Stimulated activated CD4-positive, alpha-beta T cell treated with anti-CD3 and anti-CD28 coated beads, TNF-alpha, amount 100 ng/mL, for 48 hours (primary cell): ENCODE measurements at regions not wholly inside any gene's neighbourhood (a gene's known extent, or its start where the extent isn't known, plus 50 kb on each side); places are given as distances from the start of the nearest gene placed in this dataset.

ENCODE experiments used
- DNase-seq, 3 donors: peaks; one replicate each; pipeline ENCODE4 v3.0.0-alpha.2; 2020; ENCODE audit warnings: low read depth in 3 of 3

DNA sequence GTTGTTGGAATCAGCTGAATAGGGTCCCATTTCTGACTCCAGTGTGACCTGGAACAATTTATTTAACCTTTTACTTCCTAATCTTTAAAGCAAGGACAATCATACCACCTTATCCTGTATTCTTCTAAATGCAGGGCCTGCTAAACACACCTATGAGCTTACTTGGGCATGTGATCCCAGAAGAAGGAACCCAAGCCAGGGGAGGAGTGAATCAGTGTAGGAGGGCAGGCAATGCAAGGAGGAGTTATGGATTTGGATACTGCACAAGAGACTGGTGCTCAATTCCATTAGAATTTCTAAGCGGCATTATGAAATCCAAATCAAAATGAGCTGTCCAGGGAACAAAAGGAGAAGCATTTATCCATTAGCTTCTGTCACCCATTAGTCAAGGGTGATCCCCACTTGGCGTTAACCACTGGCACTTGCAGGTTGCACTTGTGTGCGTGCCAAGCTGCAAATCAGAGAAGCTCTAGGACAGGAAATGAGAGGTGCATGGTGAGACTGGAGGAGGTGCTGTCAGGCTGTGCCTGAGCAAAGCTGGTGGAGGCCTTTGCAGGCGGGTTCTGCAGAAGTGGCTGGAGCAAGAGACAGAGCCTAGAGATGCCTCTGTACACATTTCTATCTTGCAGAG, 297.2 kb upstream of the PLXNA2 start:
- no peak for DNase-seq

DNA sequence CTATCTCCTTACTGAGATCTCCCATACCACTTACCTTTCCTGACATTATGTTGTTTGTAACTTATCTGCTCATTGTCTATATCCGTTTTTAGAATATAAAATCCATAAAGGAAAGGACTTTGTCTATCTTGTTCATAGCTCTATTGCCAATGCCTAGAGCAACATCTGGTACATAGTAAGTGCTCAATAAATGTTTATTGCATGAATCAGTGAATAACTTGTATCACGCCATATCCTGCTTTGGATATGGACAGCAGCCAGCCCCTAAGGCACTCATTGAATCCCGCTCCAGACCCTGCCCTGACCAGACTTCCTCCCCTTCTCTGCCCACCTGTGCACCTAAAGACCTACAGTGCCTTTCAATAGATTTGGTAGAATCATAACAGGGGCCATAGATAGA, 298.1 kb upstream of the PLXNA2 start:
- DNase-seq = no peak

DNA sequence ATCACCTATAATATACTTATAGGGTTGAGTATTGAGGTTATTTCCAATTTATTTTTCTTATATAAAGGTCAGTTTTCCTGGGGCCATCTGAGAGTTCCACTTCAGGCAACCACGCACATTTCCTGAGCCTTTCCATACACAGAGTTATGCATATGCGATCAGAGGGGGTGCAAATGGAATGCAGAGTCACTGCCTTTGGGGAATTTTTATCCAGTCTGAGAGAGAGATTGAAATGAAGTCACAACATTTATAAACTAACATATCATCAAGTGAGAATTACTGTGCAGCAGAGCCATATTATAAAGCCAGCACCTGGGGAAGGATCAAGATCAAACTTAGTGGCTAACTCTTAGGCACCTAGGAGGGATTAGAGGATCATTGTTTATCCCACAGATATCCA, 299.9 kb upstream of the PLXNA2 start:
- no peak for DNase-seq

- DNase-seq = no peak
Observed at GRCh38 chr1:208544794-208545193, 300.6 kb upstream of the PLXNA2 start.

- no peak for DNase-seq
Observed at GRCh38 chr1:208551024-208551423, 306.8 kb upstream of the PLXNA2 start.

GRCh38 chr1:208551633-208552320, 307.6 kb upstream of the PLXNA2 start:
- no peak for DNase-seq

GRCh38 chr1:208552928-208553327, 308.7 kb upstream of the PLXNA2 start:
- DNase-seq = no peak

GRCh38 chr1:208556461-208556860, 312.3 kb upstream of the PLXNA2 start:
- DNase-seq = no peak

DNA sequence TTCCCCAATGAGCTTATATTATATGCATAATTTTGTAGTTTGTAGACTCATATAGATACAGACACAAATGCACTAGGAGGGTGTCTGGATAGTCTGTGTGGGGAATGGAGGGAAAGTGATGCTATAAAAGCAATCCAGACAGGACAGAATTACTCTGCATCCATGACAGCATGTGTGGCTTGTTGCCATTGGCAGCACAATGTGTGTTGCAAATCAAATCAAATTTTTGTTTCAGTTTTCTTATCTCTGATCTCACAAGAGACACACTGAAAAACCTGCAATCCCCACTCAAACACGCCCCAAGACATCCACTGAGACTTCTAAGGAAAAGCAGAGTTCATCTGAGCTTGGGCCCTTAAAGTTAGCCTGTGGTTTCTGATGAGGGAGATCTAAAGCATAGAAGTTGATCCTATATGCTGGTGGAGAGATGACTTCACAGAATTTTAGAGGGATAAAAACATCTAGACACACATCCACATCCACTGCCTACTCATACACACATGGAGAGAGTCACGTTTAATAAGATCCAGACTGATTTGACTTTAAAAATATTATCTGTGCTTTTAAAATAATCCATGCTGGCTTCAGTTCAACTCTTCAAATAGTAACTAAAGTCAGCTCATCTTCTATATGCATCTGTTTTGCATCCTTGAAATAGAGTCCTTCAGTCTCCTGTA, 313.0 kb upstream of the PLXNA2 start:
- DNase-seq = no peak

DNA sequence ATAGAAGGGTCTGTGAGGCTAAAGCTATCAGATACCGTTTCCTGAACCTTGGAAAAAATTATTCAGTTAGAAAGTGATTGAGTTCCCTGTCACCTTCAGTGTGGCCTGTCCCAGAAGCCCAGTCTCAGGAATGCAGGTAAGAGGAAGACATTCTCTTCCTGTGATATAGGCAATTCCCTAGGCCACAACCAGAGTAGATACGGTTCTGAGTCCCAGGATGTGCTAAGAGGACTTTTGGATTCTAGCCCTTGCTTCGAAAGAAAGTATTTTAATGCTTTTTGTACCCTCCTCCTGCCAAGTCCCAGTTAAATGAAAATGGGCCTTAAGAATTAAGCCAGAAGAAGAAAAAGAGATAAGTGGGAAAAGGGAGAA, 313.5 kb upstream of the PLXNA2 start:
- no peak for DNase-seq

DNA sequence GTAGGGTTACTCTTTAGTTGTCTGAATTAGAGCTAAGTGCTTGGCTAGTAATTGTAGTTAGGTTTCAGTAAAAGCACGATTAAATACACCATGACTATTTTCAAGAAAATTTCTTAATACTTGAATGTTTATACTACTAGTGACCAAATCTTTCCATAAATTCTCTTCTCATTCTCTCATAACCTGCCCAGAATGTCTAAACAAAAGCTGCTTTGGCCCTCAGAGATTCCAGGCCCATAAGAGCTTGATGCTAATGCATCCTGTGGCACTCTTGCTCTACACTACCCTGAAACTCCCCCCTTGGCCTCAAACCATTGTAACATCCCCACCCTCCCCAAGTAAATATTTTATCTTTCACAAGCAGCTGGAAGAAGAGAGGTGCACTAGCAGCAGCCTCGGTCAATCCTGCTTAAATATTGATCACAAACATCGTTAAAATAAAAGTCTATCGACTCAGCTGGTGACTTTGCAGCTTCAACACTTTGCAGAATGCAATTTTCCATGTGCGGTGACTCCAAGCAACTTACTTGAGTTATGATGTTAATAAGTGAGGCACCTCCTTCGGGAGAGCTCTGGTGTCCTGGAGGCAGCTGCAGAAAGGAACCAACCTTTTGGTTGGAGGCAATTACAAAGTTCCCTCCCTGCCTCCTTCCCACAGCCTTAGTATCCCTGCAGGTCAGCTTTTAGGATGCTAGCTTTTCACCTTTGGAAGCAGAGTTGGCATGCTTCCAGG, 315.6 kb upstream of the PLXNA2 start:
- DNase-seq = no peak

DNA sequence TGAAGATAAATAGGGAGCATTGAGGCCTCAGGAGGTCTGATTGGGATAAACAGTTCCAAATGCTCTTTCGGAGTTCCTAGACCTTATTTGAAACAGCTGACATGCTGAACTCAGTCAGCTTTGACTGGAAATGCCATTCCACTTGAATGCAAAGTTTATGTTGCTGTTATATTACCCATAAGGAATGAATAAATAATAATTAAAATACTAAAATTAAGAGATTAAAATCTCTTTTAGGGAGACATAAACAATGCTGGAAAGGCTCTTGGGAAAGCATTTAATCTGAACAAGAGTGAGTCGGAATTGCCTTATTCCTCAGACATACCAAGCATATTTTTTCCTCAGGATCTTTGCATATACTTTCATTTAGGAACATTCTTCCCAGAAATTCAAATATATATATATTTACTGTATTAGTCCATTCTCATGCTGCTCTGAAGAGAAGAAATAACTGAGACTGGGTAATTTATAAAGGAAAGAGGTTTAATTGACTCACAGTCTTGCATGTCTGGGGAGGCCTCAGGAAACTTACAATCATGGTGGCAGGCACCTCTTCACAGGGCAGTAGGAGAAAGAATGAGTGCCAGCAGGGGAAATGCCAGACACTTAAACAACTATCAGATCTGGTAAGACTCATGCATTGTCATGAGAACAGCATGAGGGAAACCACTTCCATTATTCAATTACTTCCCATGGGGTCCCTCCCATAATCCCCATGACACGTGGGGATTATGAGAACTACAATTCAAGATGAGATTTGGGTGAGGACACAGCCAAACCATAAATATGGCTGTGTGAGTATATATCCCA, 318.2 kb upstream of the PLXNA2 start:
- DNase-seq = no peak

GRCh38 chr1:208564466-208564865, 320.3 kb upstream of the PLXNA2 start:
- DNase-seq = no peak

- DNase-seq = no peak
Observed at GRCh38 chr1:208565756-208566440, 321.7 kb upstream of the PLXNA2 start.

DNA sequence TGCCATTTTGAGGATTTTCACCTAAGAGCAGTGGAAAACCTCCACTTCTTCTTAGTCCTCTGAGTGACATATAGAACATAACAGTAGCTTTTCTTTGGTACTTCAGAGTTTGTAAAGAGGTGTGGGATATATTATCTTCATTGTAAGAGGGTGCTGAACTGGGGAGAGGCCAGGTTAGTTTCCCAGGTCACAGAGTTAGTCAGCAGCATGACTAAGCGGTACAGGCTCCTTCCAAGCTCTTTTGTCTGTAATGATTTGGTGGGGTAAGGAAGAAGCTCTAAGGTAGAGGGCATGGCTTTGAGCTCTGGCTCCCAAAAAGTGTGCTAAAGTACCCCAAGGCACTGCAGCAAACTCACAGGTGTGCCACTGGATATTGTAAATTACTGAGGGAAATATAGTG, 325.0 kb upstream of the PLXNA2 start:
- DNase-seq = no peak

GRCh38 chr1:208570362-208570761, 326.2 kb upstream of the PLXNA2 start:
- DNase-seq = no peak

DNA sequence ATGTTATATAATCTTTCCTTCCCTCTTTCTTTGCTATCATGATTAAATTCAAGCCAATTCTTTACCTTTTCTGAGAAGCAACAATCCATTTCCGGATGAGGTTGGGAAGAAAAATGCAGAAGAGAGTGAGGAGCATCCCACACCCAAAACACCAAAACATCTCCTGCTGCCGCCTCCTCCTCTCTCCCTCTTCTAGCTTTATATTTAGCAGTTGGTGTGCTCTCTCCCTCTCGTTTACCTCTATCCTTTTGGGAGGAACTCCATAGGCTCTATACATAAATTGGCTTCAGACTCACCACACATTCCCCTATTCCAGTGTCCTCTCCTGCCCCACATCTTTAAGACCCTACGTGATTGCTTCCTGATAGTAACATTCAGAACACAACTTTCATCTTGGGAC, 332.2 kb upstream of the PLXNA2 start:
- no peak for DNase-seq

DNA sequence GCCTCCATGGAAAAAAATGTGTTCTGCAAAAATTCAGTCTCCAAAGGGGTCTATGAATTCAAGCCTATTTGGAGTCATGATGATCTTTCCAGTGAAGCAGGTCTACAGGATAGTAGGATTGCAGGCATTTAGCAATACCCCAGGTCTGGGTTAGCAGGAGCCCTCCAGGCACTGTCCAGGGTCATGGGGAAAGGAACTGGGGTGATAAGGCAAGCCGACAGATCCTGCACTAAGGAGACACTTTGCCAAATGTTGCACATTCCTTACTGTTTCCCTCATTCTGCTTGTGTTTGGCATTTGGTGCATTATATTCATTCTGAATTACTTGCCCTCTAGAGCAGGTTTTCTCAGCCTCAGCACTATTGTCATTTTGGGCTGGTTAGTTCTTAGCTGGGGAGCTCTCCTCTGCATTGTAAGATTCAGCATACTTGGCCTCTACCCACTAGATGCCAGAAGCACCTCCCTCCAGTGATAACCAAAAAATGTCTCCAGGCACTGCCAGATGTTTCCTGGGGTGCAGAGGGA, 333.3 kb upstream of the PLXNA2 start:
- DNase-seq = no peak

- DNase-seq = no peak
Observed at GRCh38 chr1:208581209-208581608, 337.0 kb upstream of the PLXNA2 start.

DNA sequence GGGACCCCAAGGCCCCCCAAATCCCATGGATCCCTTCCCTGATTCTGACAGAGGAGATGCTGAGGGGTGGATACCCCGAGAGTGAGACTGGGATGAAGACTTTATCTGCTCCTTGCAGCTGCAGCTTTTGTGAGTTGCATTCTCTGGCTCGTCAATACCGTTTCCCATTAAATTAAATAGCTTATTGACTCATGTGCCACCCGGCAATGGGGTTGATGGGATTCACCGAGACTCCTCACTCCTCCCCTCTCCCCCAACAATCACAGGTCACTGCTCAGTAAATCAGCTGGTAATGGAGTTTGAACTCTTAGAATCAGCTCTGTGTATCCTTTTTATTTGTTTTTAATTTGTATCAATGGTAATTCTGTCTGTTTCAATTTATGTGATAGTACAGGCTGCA, 337.5 kb upstream of the PLXNA2 start:
- no peak for DNase-seq

- no peak for DNase-seq
Observed at GRCh38 chr1:208584167-208584755, 340.1 kb upstream of the PLXNA2 start.
